BJ (cell line): ENCODE measurements at regions not wholly inside any gene's neighbourhood (a gene's known extent, or its start where the extent isn't known, plus 50 kb on each side); places are given as distances from the start of the nearest gene placed in this dataset.

Source experiments
- CTCF ChIA-PET: fragments of 350-600 bp; formaldehyde crosslinking; extraction: SDS; loops from one replicate; lab custom pipeline; 2021; ENCODE audit warnings: antibody characterized with exemption, inconsistent platforms; lab: Yijun Ruan, JAX
- POLR2A ChIA-PET: fragments of 300-600 bp; sonication (Branson Sonifier 250); formaldehyde crosslinking; extraction: SDS; loops from one replicate; lab custom pipeline; 2021; ENCODE audit warnings: antibody characterized with exemption; lab: Charles Lee
- DNase-seq: peaks from one replicate; pipeline ENCODE4 v3.0.0-alpha.2; 2011; ENCODE audit warnings: low read depth
- H3K27me3 ChIP-seq: 2 replicates; pipeline ENCODE4 v1.6.0; 2011; ENCODE audit warnings: low read length; ENCODE audit not compliant: control insufficient read depth, insufficient read depth
- H3K36me3 ChIP-seq: 2 replicates; pipeline ENCODE4 v1.5.1; 2011; ENCODE audit warnings: low read length; ENCODE audit not compliant: control insufficient read depth, insufficient read depth
- H3K4me3 ChIP-seq: 2 replicates; pipeline ENCODE4 v1.5.1; 2011; ENCODE audit warnings: low read depth, mild to moderate bottlenecking, control low read depth, low read length
- CTCF ChIP-seq: IDR thresholded peaks from 2 replicates; pipeline ENCODE4 v1.5.1; 2011; ENCODE audit warnings: low read depth, mild to moderate bottlenecking, control low read depth, inconsistent platforms, low read length, moderate library complexity; ENCODE audit not compliant: insufficient read depth

GRCh38 chr5:61667525-61668218 lies 335.6 kb downstream of the ZSWIM6 start:
- Histone ChIP-seq H3K36me3 (no peaks in the 10 kb centered on the region; the same call in 1 of the 2 replicates), H3K27me3 (peaks cover 13% of the 10 kb centered on the region), H3K4me3 (no peak overlapping the region)
- TF ChIP-seq CTCF, result no peak
- no peak for DNase-seq
- ChIA-PET CTCF (interaction anchor here (0.9 to 1.8 kb wide), 2 partner anchors 9 to 10 kb away, joined by 3 to 9 read pairs; no protein-coding TSS in a partner anchor), POLR2A (no interaction called here)

GRCh38 chr5:61669531-61669930 lies 337.5 kb downstream of the ZSWIM6 start:
- no peak for DNase-seq
- CTCF ChIA-PET, result no interaction called here
- H3K27me3 ChIP-seq, result peaks cover 7% of the 10 kb centered on the region
- H3K36me3 ChIP-seq, result no peaks in the 10 kb centered on the region; the same call in 1 of the 2 replicates
- no peak for TF ChIP-seq CTCF
- POLR2A ChIA-PET, result no interaction called here
- H3K4me3 ChIP-seq, result no peak overlapping the region

- Histone ChIP-seq H3K27me3 (peaks cover 7% of the 10 kb centered on the region), H3K36me3 (no peaks in the 10 kb centered on the region; the same call in 1 of the 2 replicates), H3K4me3 (no peak overlapping the region)
- CTCF ChIA-PET, result interaction anchor here (2.4 kb wide), 1 partner anchor 13 kb away, joined by 7 read pairs; no protein-coding TSS in a partner anchor
- DNase-seq, result no peak
- no peak for TF ChIP-seq CTCF
- POLR2A ChIA-PET, result no interaction called here
Measured at GRCh38 chr5:61670941-61671340, 338.9 kb downstream of the ZSWIM6 start.

GRCh38 chr5:61673007-61673735 lies 341.1 kb downstream of the ZSWIM6 start:
- no peak for TF ChIP-seq CTCF
- CTCF ChIA-PET, result interaction anchor here (0.5 to 2.2 kb wide), 3 partner anchors 14 to 441 kb away, joined by 3 to 5 read pairs (median 3); no protein-coding TSS in a partner anchor
- Histone ChIP-seq H3K4me3 (no peak overlapping the region), H3K27me3 (peaks cover 3% of the 10 kb centered on the region), H3K36me3 (no peaks in the 10 kb centered on the region)
- DNase-seq, result no peak
- POLR2A ChIA-PET, result interaction anchor here (0.7 kb wide), 1 partner anchor 10 kb away, joined by 5 read pairs; no protein-coding TSS in a partner anchor

- no peak for DNase-seq
- CTCF ChIA-PET, result interaction anchor here (2.2 kb wide), 1 partner anchor 15 kb away, joined by 5 read pairs; no protein-coding TSS in a partner anchor
- no peaks in the 10 kb centered on the region for H3K36me3 ChIP-seq
- peaks cover 3% of the 10 kb centered on the region for H3K27me3 ChIP-seq
- no peak overlapping the region for H3K4me3 ChIP-seq
- POLR2A ChIA-PET, result no interaction called here
- TF ChIP-seq CTCF, result no peak
Measured at GRCh38 chr5:61674378-61674777, 342.3 kb downstream of the ZSWIM6 start.
